ENCODE measurements at regions not wholly inside any gene's neighbourhood (a gene's known extent, or its start where the extent isn't known, plus 50 kb on each side); places are given as distances from the start of the nearest gene placed in this dataset.

- no peak for FAIRE-seq
- TF ChIP-seq CTCF (IDR thresholded peaks at IDR 0.05; ENCODE audit: insufficient read depth, missing control alignments): no peak
- no peak for DNase-seq (ENCODE audit: insufficient read length, low spot score)
Measured at GRCh38 chr13:40191186-40191980, 475.1 kb downstream of the FOXO1 start.

- DNase-seq (ENCODE audit: insufficient read length, low spot score) (no peak), FAIRE-seq (no peak)
- TF ChIP-seq CTCF (IDR thresholded peaks at IDR 0.05; ENCODE audit: insufficient read depth, missing control alignments): no peak
Measured at GRCh38 chr13:40192452-40192851, 474.0 kb downstream of the FOXO1 start.

GRCh38 chr13:40192858-40193257, 473.6 kb downstream of the FOXO1 start:
- FAIRE-seq (no peak), DNase-seq (ENCODE audit: insufficient read length, low spot score) (no peak)
- TF ChIP-seq CTCF (IDR thresholded peaks at IDR 0.05; ENCODE audit: insufficient read depth, missing control alignments): no peak

GRCh38 chr13:40193286-40194223, 472.9 kb downstream of the FOXO1 start:
- TF ChIP-seq CTCF (IDR thresholded peaks at IDR 0.05; ENCODE audit: insufficient read depth, missing control alignments): no peak
- DNase-seq (ENCODE audit: insufficient read length, low spot score) (no peak), FAIRE-seq (no peak)

- TF ChIP-seq CTCF (IDR thresholded peaks at IDR 0.05; ENCODE audit: insufficient read depth, missing control alignments): no peak
- DNase-seq (ENCODE audit: insufficient read length, low spot score) (no peak), FAIRE-seq (no peak)
Measured at GRCh38 chr13:40194224-40194806, 472.1 kb downstream of the FOXO1 start.

- FAIRE-seq (no peak), DNase-seq (ENCODE audit: insufficient read length, low spot score) (no peak)
- no peak for TF ChIP-seq CTCF (IDR thresholded peaks at IDR 0.05; ENCODE audit: insufficient read depth, missing control alignments)
Measured at GRCh38 chr13:40197049-40197448, 469.4 kb downstream of the FOXO1 start.

All from D721Med (cell line).